ENCODE measurements at regions not wholly inside any gene's neighbourhood (a gene's known extent, or its start where the extent isn't known, plus 50 kb on each side); places are given as distances from the start of the nearest gene placed in this dataset.

- Histone ChIP-seq H3K4me3 (no peak overlapping the region), H3K36me3 (ENCODE audit: insufficient read depth, low read length) (no peaks in the 10 kb centered on the region), H3K9ac (ENCODE audit: insufficient read length) (no peak overlapping the region), H3K27ac (no peak overlapping the region), H3K9me3 (ENCODE audit: low read depth, low read length) (no peaks in the 10 kb centered on the region)
- TF ChIP-seq EZH2 (IDR thresholded peaks at IDR 0.05) = no peak
- no peak for TF ChIP-seq FOXP2 (optimal IDR thresholded peaks at IDR 0.05; ENCODE audit: control extremely low read depth, extremely low read length, insufficient read depth)
- no peak for TF ChIP-seq POLR2AphosphoS5 (IDR thresholded peaks at IDR 0.05; ENCODE audit: borderline replicate concordance, low read depth, low read length)
- no peak for DNase-seq (ENCODE audit: low read depth, low spot score)
Measured at GRCh38 chr4:17142232-17142711, 243.8 kb upstream of the LDB2 start.

DNA sequence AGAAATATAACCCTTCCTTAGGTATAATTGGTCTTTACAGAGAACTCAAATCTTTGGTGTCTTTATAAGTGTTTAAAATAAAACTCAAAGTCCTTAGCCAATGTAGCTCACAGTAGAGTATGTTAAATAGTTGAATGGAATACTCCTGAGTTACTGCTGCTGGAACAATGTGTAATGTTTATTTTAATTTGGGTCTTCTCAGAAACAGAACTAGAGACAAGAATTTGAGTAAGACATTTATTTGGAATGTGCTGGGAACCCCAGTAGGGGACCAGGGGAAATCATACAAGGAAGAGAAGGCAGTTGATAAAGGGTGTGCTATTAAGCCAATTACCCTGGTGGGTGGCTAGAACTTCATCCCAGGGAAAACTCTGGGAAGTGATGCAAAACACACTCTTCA lies 240.4 kb upstream of the LDB2 start:
- no peak for TF ChIP-seq EZH2 (IDR thresholded peaks at IDR 0.05)
- TF ChIP-seq POLR2AphosphoS5 (IDR thresholded peaks at IDR 0.05; ENCODE audit: borderline replicate concordance, low read depth, low read length) = no peak
- no peak for TF ChIP-seq FOXP2 (optimal IDR thresholded peaks at IDR 0.05; ENCODE audit: control extremely low read depth, extremely low read length, insufficient read depth)
- Histone ChIP-seq H3K9me3 (ENCODE audit: low read depth, low read length) (no peaks in the 10 kb centered on the region), H3K36me3 (ENCODE audit: insufficient read depth, low read length) (no peaks in the 10 kb centered on the region), H3K27ac (no peak overlapping the region), H3K4me3 (no peak overlapping the region), H3K9ac (ENCODE audit: insufficient read length) (no peak overlapping the region)
- no peak for DNase-seq (ENCODE audit: low read depth, low spot score)

- H3K9me3 ChIP-seq (ENCODE audit: low read depth, low read length) = no peaks in the 10 kb centered on the region
- no peaks in the 10 kb centered on the region for H3K36me3 ChIP-seq (ENCODE audit: insufficient read depth, low read length)
- no peak overlapping the region for H3K9ac ChIP-seq (ENCODE audit: insufficient read length)
- H3K27ac ChIP-seq = no peak overlapping the region
- TF ChIP-seq EZH2 (IDR thresholded peaks at IDR 0.05) = no peak
- DNase-seq (ENCODE audit: low read depth, low spot score) = no peak
- H3K4me3 ChIP-seq = no peak overlapping the region
Measured at GRCh38 chr4:17134565-17134964, 236.1 kb upstream of the LDB2 start.

DNA sequence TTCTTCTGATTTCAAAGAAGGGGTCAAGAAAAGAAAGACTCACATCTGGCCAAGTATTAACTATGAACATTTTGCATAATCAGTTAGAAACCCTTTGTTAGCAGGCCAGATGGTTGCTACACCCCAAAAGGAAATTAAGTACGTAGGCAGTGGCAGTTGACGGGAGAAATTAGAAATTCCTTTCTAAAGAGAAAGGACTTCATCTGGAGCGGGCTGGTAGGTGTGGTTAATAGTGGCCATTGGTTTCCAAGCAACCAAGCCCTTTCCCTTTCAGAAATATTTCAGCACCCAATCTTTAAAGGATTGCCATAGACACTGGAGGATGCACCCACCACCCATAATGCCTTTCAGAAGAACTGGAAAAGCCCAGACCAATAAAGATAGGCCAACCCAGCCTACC lies 235.7 kb upstream of the LDB2 start:
- TF ChIP-seq FOXP2 (optimal IDR thresholded peaks at IDR 0.05; ENCODE audit: control extremely low read depth, extremely low read length, insufficient read depth) (no peak), EZH2 (IDR thresholded peaks at IDR 0.05) (no peak), POLR2AphosphoS5 (IDR thresholded peaks at IDR 0.05; ENCODE audit: borderline replicate concordance, low read depth, low read length) (no peak)
- Histone ChIP-seq H3K9ac (ENCODE audit: insufficient read length) (no peak overlapping the region), H3K9me3 (ENCODE audit: low read depth, low read length) (no peaks in the 10 kb centered on the region), H3K27ac (no peak overlapping the region), H3K4me3 (no peak overlapping the region), H3K36me3 (ENCODE audit: insufficient read depth, low read length) (no peaks in the 10 kb centered on the region)
- DNase-seq (ENCODE audit: low read depth, low spot score) = no peak

- Histone ChIP-seq H3K27ac (no peak overlapping the region), H3K4me3 (no peak overlapping the region)
- TF ChIP-seq FOXP2 (optimal IDR thresholded peaks at IDR 0.05; ENCODE audit: control extremely low read depth, extremely low read length, insufficient read depth) (no peak), POLR2AphosphoS5 (IDR thresholded peaks at IDR 0.05; ENCODE audit: borderline replicate concordance, low read depth, low read length) (no peak), EZH2 (IDR thresholded peaks at IDR 0.05) (no peak)
Measured at GRCh38 chr4:17132226-17132625, 233.8 kb upstream of the LDB2 start.

DNA sequence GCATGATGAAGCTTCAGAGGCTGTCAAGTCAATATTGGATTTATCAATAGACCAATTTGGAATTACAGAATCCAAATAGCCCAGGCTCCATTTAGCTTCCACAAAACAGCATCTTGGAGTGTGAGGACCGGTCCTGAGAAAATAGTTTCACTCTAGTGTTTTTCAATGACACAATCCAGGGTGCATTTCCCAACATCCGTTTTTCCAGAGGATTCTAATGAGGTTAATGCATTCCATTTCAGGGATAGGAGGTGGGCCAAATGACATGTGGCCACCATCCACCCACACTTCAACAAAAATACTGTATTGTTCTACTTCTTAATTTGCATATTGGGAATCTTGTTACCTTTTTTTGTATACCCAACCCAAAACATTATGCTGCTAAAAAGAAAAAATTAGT lies 229.8 kb upstream of the LDB2 start:
- Histone ChIP-seq H3K4me3 (no peak overlapping the region), H3K9ac (ENCODE audit: insufficient read length) (no peak overlapping the region)
- no peak for DNase-seq (ENCODE audit: low read depth, low spot score)

More at GRCh38 chr4:17132226-17132625, 233.8 kb upstream of the LDB2 start:
- Histone ChIP-seq H3K36me3 (ENCODE audit: insufficient read depth, low read length) (no peaks in the 10 kb centered on the region), H3K9ac (ENCODE audit: insufficient read length) (no peak overlapping the region), H3K9me3 (ENCODE audit: low read depth, low read length) (no peaks in the 10 kb centered on the region)
- DNase-seq (ENCODE audit: low read depth, low spot score) = no peak

GRCh38 chr4:17126321-17126966 lies 228.0 kb upstream of the LDB2 start:
- Histone ChIP-seq H3K4me3 (no peak overlapping the region), H3K9ac (ENCODE audit: insufficient read length) (no peak overlapping the region), H3K27ac (no peak overlapping the region), H3K36me3 (ENCODE audit: insufficient read depth, low read length) (no peaks in the 10 kb centered on the region), H3K9me3 (ENCODE audit: low read depth, low read length) (no peaks in the 10 kb centered on the region)
- TF ChIP-seq FOXP2 (optimal IDR thresholded peaks at IDR 0.05; ENCODE audit: control extremely low read depth, extremely low read length, insufficient read depth) (no peak), EZH2 (IDR thresholded peaks at IDR 0.05) (no peak)
- no peak for DNase-seq (ENCODE audit: low read depth, low spot score)

More for the DNA sequence above, 229.8 kb upstream of the LDB2 start:
- no peak overlapping the region for H3K27ac ChIP-seq
- no peaks in the 10 kb centered on the region for H3K9me3 ChIP-seq (ENCODE audit: low read depth, low read length)
- no peaks in the 10 kb centered on the region for H3K36me3 ChIP-seq (ENCODE audit: insufficient read depth, low read length)
- no peak for TF ChIP-seq FOXP2 (optimal IDR thresholded peaks at IDR 0.05; ENCODE audit: control extremely low read depth, extremely low read length, insufficient read depth)
- TF ChIP-seq EZH2 (IDR thresholded peaks at IDR 0.05) = no peak
- TF ChIP-seq POLR2AphosphoS5 (IDR thresholded peaks at IDR 0.05; ENCODE audit: borderline replicate concordance, low read depth, low read length) = no peak

GRCh38 chr4:17124767-17125166 lies 226.3 kb upstream of the LDB2 start:
- DNase-seq (ENCODE audit: low read depth, low spot score) = no peak
- H3K9ac ChIP-seq (ENCODE audit: insufficient read length) = no peak overlapping the region
- H3K9me3 ChIP-seq (ENCODE audit: low read depth, low read length) = no peaks in the 10 kb centered on the region
- H3K4me3 ChIP-seq = no peak overlapping the region
- H3K36me3 ChIP-seq (ENCODE audit: insufficient read depth, low read length) = no peaks in the 10 kb centered on the region
- TF ChIP-seq EZH2 (IDR thresholded peaks at IDR 0.05) (no peak), POLR2AphosphoS5 (IDR thresholded peaks at IDR 0.05; ENCODE audit: borderline replicate concordance, low read depth, low read length) (no peak), FOXP2 (optimal IDR thresholded peaks at IDR 0.05; ENCODE audit: control extremely low read depth, extremely low read length, insufficient read depth) (no peak)
- no peak overlapping the region for H3K27ac ChIP-seq

DNA sequence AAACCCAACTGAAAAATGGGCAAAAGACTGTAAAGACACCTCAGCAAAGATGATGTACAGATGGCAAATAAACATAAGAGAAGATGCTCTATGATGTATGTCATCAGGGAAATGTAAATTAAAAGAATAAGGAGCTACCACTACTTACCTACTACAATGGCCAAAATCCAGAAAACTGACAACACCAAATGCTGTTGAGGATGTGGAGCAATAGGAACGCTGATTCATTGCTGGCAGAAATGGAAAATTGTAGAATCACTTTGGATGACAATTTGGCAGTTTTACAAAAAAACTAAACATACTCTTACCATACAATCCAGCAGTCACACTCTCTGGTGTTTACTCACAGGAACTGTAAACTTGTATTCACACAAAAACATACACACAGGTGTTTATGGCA lies 222.3 kb upstream of the LDB2 start:
- no peak for DNase-seq (ENCODE audit: low read depth, low spot score)
- no peaks in the 10 kb centered on the region for H3K36me3 ChIP-seq (ENCODE audit: insufficient read depth, low read length)
- no peak overlapping the region for H3K9ac ChIP-seq (ENCODE audit: insufficient read length)
- no peak overlapping the region for H3K27ac ChIP-seq
- H3K4me3 ChIP-seq = no peak overlapping the region
- no peaks in the 10 kb centered on the region for H3K9me3 ChIP-seq (ENCODE audit: low read depth, low read length)
- no peak for TF ChIP-seq FOXP2 (optimal IDR thresholded peaks at IDR 0.05; ENCODE audit: control extremely low read depth, extremely low read length, insufficient read depth)
- no peak for TF ChIP-seq POLR2AphosphoS5 (IDR thresholded peaks at IDR 0.05; ENCODE audit: borderline replicate concordance, low read depth, low read length)
- TF ChIP-seq EZH2 (IDR thresholded peaks at IDR 0.05) = no peak

Measured in SK-N-MC (cell line).